ENCODE measurements at regions not wholly inside any gene's neighbourhood (a gene's known extent, or its start where the extent isn't known, plus 50 kb on each side); places are given as distances from the start of the nearest gene placed in this dataset.

- no peak for DNase-seq (ENCODE audit: low read depth)
- H3K4me3 ChIP-seq (ENCODE audit: low read length): no peak overlapping the region
- TF ChIP-seq CTCF (IDR thresholded peaks at IDR 0.05; ENCODE audit: insufficient read depth, low read depth, low read length, missing control alignments): no peak
These were observed 288.5 kb upstream of the KAZN start for GRCh38 chr1:14309984-14310383.

GRCh38 chr1:14310476-14310875, 288.0 kb upstream of the KAZN start:
- TF ChIP-seq CTCF (IDR thresholded peaks at IDR 0.05; ENCODE audit: insufficient read depth, low read depth, low read length, missing control alignments): no peak
- no peak for DNase-seq (ENCODE audit: low read depth)
- H3K4me3 ChIP-seq (ENCODE audit: low read length): no peak overlapping the region

DNA sequence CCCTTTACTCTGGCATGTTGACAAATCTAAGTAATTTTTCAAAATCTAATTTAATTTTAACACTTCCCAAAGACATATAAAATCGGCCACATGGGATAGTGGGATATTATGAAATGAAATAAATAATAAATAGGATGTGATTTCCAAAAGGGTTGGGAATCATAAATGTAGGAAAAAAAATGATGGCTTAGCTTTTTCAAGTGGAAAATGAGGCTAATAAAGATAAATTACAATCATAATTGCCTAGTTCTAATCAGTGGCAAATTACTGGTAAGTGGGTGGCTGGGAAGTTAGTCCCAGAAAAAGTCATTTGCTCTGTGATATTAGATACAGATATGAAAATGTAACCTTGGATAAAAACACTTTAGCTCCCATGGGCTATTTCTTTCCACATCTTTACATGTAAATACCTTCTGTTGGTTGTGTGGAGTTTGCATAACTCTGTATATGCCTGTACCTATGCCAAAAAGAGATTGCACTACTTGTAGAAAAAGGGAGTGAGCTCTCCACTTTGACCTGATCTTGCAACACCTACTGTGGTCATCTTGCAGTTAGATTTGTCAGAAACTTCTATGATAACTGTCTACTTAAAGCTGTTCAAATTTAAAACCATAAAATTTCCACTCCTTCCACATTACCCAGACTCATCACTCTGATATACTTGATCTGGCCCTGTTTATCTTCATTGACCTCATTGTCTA, 284.6 kb upstream of the KAZN start:
- TF ChIP-seq CTCF (IDR thresholded peaks at IDR 0.05; ENCODE audit: insufficient read depth, low read depth, low read length, missing control alignments): no peak
- no peak for DNase-seq (ENCODE audit: low read depth)

DNA sequence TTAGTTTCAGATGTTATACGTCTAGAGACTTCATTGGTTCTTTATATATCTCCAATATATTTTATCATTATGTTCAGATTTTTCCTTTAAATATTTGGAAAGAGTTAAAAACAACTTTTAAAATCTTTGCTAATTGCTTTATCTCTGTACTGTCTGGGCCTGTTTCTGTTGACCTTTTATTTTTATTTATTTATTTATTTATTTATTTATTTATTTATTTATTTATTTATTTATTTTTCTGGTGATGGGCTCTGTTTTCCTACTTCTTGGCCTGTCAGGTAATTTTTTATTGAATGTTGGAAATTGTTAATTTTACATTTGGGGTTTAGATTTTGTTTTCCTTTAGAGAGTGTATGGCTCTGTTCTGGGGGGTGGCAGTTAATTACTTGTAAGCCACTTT, 279.7 kb upstream of the KAZN start:
- no peak overlapping the region for H3K4me3 ChIP-seq (ENCODE audit: low read length)
- TF ChIP-seq CTCF (IDR thresholded peaks at IDR 0.05; ENCODE audit: insufficient read depth, low read depth, low read length, missing control alignments): no peak
- DNase-seq (ENCODE audit: low read depth): no peak

More for the DNA sequence above, 284.6 kb upstream of the KAZN start:
- H3K4me3 ChIP-seq (ENCODE audit: low read length): no peak overlapping the region

GRCh38 chr1:14320518-14320917, 278.0 kb upstream of the KAZN start:
- TF ChIP-seq CTCF (IDR thresholded peaks at IDR 0.05; ENCODE audit: insufficient read depth, low read depth, low read length, missing control alignments): no peak

GRCh38 chr1:14320986-14321385, 277.5 kb upstream of the KAZN start:
- DNase-seq (ENCODE audit: low read depth): no peak
- no peak overlapping the region for H3K4me3 ChIP-seq (ENCODE audit: low read length)
- no peak for TF ChIP-seq CTCF (IDR thresholded peaks at IDR 0.05; ENCODE audit: insufficient read depth, low read depth, low read length, missing control alignments)

More at GRCh38 chr1:14320518-14320917, 278.0 kb upstream of the KAZN start:
- no peak overlapping the region for H3K4me3 ChIP-seq (ENCODE audit: low read length)
- DNase-seq (ENCODE audit: low read depth): peak; percentile 17

- no peak for TF ChIP-seq CTCF (IDR thresholded peaks at IDR 0.05; ENCODE audit: insufficient read depth, low read depth, low read length, missing control alignments)
- DNase-seq (ENCODE audit: low read depth): no peak
- no peak overlapping the region for H3K4me3 ChIP-seq (ENCODE audit: low read length)
These were observed 277.1 kb upstream of the KAZN start for GRCh38 chr1:14321422-14321821.

Data from epithelial cell of esophagus (primary cell).